ENCODE measurements at regions not wholly inside any gene's neighbourhood (a gene's known extent, or its start where the extent isn't known, plus 50 kb on each side); places are given as distances from the start of the nearest gene placed in this dataset.
A peak's percentile ranks its signal among the peaks of the same experiment; 100 is the strongest.

- no peak overlapping the region for H3K4me3 ChIP-seq (ENCODE audit: low read depth, low read length)
- ATAC-seq (ENCODE audit: low read depth in 2 of 2) (no peak), DNase-seq (no peak)
- H3K4me3 Mint-ChIP-seq: no peak overlapping the region
- no peaks in the 10 kb centered on the region for H3K9me3 ChIP-seq (ENCODE audit: control insufficient read depth in 2 of 2, low read length in 2 of 2)
- no peaks in the 10 kb centered on the region for H3K36me3 Mint-ChIP-seq
- no peak overlapping the region for H3K27ac Mint-ChIP-seq
- no peaks in the 10 kb centered on the region for H3K27me3 Mint-ChIP-seq
- no peak overlapping the region for H3K27ac ChIP-seq (ENCODE audit: insufficient read depth, low read length, poor library complexity, severe bottlenecking)
- peaks cover 0 to 4% (median 0%) of the 10 kb centered on the region in 7 donors for H3K9me3 Mint-ChIP-seq
- H3K36me3 ChIP-seq (ENCODE audit: control insufficient read depth, insufficient read depth, low read length): no peaks in the 10 kb centered on the region
- H3K4me1 ChIP-seq (ENCODE audit: control insufficient read depth, insufficient read depth, low read length, poor library complexity, severe bottlenecking): no peaks in the 10 kb centered on the region
- no peaks in the 10 kb centered on the region for H3K27me3 ChIP-seq (ENCODE audit: control insufficient read depth, insufficient read depth, low read length)
- peaks cover 9 to 31% (median 10%) of the 10 kb centered on the region in 4 donors for H3K4me1 Mint-ChIP-seq
These were observed 50.3 kb upstream of the TMC1 start for GRCh38 chr9:72471096-72471495.

- DNase-seq (peak in 1 of 3 donors; percentile 11), ATAC-seq (ENCODE audit: low read depth in 2 of 2) (no peak)
- H3K36me3 ChIP-seq (ENCODE audit: control insufficient read depth, insufficient read depth, low read length): no peaks in the 10 kb centered on the region
- Mint-ChIP-seq H3K36me3 (no peaks in the 10 kb centered on the region), H3K27ac (no peak overlapping the region), H3K4me3 (no peak overlapping the region), H3K9me3 (peaks cover 0 to 4% (median 0%) of the 10 kb centered on the region in 7 donors), H3K27me3 (no peaks in the 10 kb centered on the region), H3K4me1 (peaks cover 1 to 14% (median 3%) of the 10 kb centered on the region in 4 donors)
- H3K4me3 ChIP-seq (ENCODE audit: low read depth, low read length): no peak overlapping the region
- no peaks in the 10 kb centered on the region for H3K9me3 ChIP-seq (ENCODE audit: control insufficient read depth in 2 of 2, low read length in 2 of 2)
- H3K27me3 ChIP-seq (ENCODE audit: control insufficient read depth, insufficient read depth, low read length): no peaks in the 10 kb centered on the region
- H3K4me1 ChIP-seq (ENCODE audit: control insufficient read depth, insufficient read depth, low read length, poor library complexity, severe bottlenecking): no peaks in the 10 kb centered on the region
- no peak overlapping the region for H3K27ac ChIP-seq (ENCODE audit: insufficient read depth, low read length, poor library complexity, severe bottlenecking)
These were observed 53.4 kb upstream of the TMC1 start for GRCh38 chr9:72467766-72468738.

DNA sequence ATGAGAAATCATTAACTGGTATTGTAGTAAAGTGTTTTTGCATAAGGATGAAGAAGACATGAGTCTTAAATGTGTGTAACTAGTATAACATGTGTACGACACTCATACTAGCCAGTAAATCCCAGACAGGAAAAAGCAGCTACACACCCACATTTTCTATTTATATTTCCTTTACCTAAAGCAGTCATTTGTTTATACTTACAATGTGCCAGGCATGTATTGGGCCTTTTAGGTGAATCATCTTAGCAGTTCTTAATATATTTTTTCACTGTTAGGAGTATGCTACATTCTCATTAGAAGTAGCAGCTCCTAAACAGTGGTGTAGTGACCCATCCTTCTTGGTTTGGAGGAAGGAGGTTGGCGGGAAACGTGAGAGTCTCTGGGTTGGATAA, 55.8 kb upstream of the TMC1 start:
- no peaks in the 10 kb centered on the region for H3K27me3 Mint-ChIP-seq
- no peak overlapping the region for H3K27ac Mint-ChIP-seq
- H3K27me3 ChIP-seq (ENCODE audit: control insufficient read depth, insufficient read depth, low read length): no peaks in the 10 kb centered on the region
- H3K4me3 ChIP-seq (ENCODE audit: low read depth, low read length): no peak overlapping the region
- H3K4me1 ChIP-seq (ENCODE audit: control insufficient read depth, insufficient read depth, low read length, poor library complexity, severe bottlenecking): no peaks in the 10 kb centered on the region
- H3K9me3 ChIP-seq (ENCODE audit: control insufficient read depth in 2 of 2, low read length in 2 of 2): no peaks in the 10 kb centered on the region
- DNase-seq (no peak), ATAC-seq (ENCODE audit: low read depth in 2 of 2) (no peak)
- no peaks in the 10 kb centered on the region for H3K9me3 Mint-ChIP-seq
- H3K36me3 Mint-ChIP-seq: no peaks in the 10 kb centered on the region
- no peaks in the 10 kb centered on the region for H3K36me3 ChIP-seq (ENCODE audit: control insufficient read depth, insufficient read depth, low read length)
- H3K27ac ChIP-seq (ENCODE audit: insufficient read depth, low read length, poor library complexity, severe bottlenecking): no peak overlapping the region
- H3K4me1 Mint-ChIP-seq: peaks cover 0 to 3% (median 0%) of the 10 kb centered on the region in 4 donors
- no peak overlapping the region for H3K4me3 Mint-ChIP-seq

DNA sequence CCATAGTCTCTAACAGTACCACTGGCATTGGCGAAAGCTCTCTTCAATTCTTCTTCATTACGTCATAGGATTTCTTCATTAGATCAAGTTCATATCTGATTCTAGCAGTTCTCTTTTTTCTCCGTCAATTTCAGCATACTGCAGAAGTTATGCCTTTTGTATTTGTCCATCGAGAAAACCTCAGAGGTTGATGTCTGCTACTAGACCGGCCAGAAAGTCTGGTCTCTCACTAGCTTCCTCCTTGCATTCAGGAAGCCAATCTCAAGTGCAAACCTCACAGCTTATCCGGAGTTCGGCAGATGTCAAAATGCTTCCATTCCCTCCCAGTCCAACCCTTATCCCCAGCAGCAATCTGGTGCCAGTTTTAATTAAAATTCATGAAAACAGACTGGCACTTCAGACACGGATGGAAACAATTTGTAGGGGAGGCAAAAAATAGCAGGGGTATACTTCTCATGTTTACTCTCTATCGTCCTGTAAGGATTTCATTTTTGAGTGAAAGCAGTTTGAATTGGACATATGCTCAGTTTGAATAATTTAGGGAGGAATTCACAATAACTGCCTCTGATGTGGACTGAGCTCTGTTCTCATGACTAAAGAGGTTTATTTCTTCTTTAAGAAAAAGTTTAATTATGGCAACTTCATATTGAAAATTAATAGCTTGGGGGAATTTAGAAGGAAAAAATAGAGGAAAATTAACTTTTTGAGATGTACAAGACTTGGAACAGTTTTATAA, 56.4 kb upstream of the TMC1 start:
- H3K27me3 Mint-ChIP-seq: no peaks in the 10 kb centered on the region
- H3K36me3 Mint-ChIP-seq: no peaks in the 10 kb centered on the region
- H3K4me3 Mint-ChIP-seq: no peak overlapping the region
- Histone ChIP-seq H3K4me1 (ENCODE audit: control insufficient read depth, insufficient read depth, low read length, poor library complexity, severe bottlenecking) (no peaks in the 10 kb centered on the region), H3K4me3 (ENCODE audit: low read depth, low read length) (no peak overlapping the region), H3K9me3 (ENCODE audit: control insufficient read depth in 2 of 2, low read length in 2 of 2) (no peaks in the 10 kb centered on the region), H3K27ac (ENCODE audit: insufficient read depth, low read length, poor library complexity, severe bottlenecking) (no peak overlapping the region), H3K27me3 (ENCODE audit: control insufficient read depth, insufficient read depth, low read length) (no peaks in the 10 kb centered on the region), H3K36me3 (ENCODE audit: control insufficient read depth, insufficient read depth, low read length) (no peaks in the 10 kb centered on the region)
- H3K27ac Mint-ChIP-seq: no peak overlapping the region
- H3K4me1 Mint-ChIP-seq: peaks cover 0 to 3% (median 0%) of the 10 kb centered on the region in 4 donors
- DNase-seq: no peak
- no peaks in the 10 kb centered on the region for H3K9me3 Mint-ChIP-seq
- no peak for ATAC-seq (ENCODE audit: low read depth in 2 of 2)

DNA sequence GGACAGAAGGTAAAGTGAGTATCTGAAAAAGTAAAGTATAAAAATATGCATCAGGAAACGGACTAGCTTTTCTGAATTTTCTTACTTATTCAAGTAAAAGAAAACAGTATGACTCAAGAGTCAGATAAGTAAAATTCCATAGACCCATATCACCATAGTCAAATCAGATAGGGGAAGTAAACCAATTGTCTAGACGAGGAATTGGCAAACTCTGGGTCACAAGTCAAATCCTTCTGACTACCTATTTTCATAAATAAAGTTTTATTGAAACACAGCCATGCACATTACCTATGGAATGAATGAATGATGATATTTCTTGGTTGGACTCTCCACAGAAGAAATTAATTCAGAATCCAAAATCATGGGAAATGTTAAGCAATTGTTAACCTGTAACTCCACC, 59.1 kb upstream of the TMC1 start:
- Mint-ChIP-seq H3K4me3 (no peak overlapping the region), H3K27ac (no peak overlapping the region), H3K27me3 (no peaks in the 10 kb centered on the region), H3K36me3 (no peaks in the 10 kb centered on the region), H3K4me1 (peaks cover 12 to 17% (median 13%) of the 10 kb centered on the region in 4 donors), H3K9me3 (no peaks in the 10 kb centered on the region)
- Histone ChIP-seq H3K4me1 (ENCODE audit: control insufficient read depth, insufficient read depth, low read length, poor library complexity, severe bottlenecking) (no peaks in the 10 kb centered on the region), H3K27ac (ENCODE audit: insufficient read depth, low read length, poor library complexity, severe bottlenecking) (no peak overlapping the region), H3K27me3 (ENCODE audit: control insufficient read depth, insufficient read depth, low read length) (no peaks in the 10 kb centered on the region), H3K36me3 (ENCODE audit: control insufficient read depth, insufficient read depth, low read length) (no peaks in the 10 kb centered on the region), H3K4me3 (ENCODE audit: low read depth, low read length) (no peak overlapping the region), H3K9me3 (ENCODE audit: control insufficient read depth in 2 of 2, low read length in 2 of 2) (no peaks in the 10 kb centered on the region)
- DNase-seq: no peak
- no peak for ATAC-seq (ENCODE audit: low read depth in 2 of 2)

GRCh38 chr9:72460342-72461312, 60.8 kb upstream of the TMC1 start:
- no peak for DNase-seq
- Histone ChIP-seq H3K36me3 (ENCODE audit: control insufficient read depth, insufficient read depth, low read length) (no peaks in the 10 kb centered on the region), H3K4me1 (ENCODE audit: control insufficient read depth, insufficient read depth, low read length, poor library complexity, severe bottlenecking) (no peaks in the 10 kb centered on the region), H3K27me3 (ENCODE audit: control insufficient read depth, insufficient read depth, low read length) (no peaks in the 10 kb centered on the region), H3K4me3 (ENCODE audit: low read depth, low read length) (no peak overlapping the region), H3K27ac (ENCODE audit: insufficient read depth, low read length, poor library complexity, severe bottlenecking) (no peak overlapping the region), H3K9me3 (ENCODE audit: control insufficient read depth in 2 of 2, low read length in 2 of 2) (no peaks in the 10 kb centered on the region)
- Mint-ChIP-seq H3K36me3 (no peaks in the 10 kb centered on the region), H3K4me1 (peaks cover 12 to 17% (median 13%) of the 10 kb centered on the region in 4 donors), H3K27me3 (no peaks in the 10 kb centered on the region), H3K27ac (no peak overlapping the region), H3K9me3 (no peaks in the 10 kb centered on the region), H3K4me3 (no peak overlapping the region)
- ATAC-seq (ENCODE audit: low read depth in 2 of 2): no peak

DNA sequence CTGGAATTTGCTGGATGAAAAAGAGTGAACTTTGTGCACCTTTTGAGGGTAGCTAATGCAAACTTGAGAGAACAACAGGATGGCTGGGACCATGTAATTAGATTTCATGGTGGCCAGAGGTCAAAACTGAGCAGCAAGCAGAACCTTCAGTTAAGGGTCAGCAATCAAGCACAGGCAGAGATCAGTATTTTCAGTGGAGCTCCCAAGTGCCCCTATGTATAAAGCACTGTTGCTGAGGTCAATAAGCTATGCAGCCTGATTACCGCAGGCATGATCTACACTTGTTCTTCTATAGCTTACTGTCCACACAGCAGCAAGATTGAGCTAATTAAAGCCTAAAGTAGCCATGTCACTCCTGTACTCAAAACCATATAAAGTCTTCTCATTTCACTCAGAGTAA, 62.1 kb upstream of the TMC1 start:
- no peaks in the 10 kb centered on the region for H3K36me3 ChIP-seq (ENCODE audit: control insufficient read depth, insufficient read depth, low read length)
- no peaks in the 10 kb centered on the region for H3K9me3 Mint-ChIP-seq
- H3K9me3 ChIP-seq (ENCODE audit: control insufficient read depth in 2 of 2, low read length in 2 of 2): no peaks in the 10 kb centered on the region
- no peaks in the 10 kb centered on the region for H3K27me3 Mint-ChIP-seq
- no peak overlapping the region for H3K27ac ChIP-seq (ENCODE audit: insufficient read depth, low read length, poor library complexity, severe bottlenecking)
- H3K36me3 Mint-ChIP-seq: no peaks in the 10 kb centered on the region
- no peak overlapping the region for H3K4me3 Mint-ChIP-seq
- peaks cover 12 to 24% (median 13%) of the 10 kb centered on the region in 4 donors for H3K4me1 Mint-ChIP-seq
- no peak overlapping the region for H3K4me3 ChIP-seq (ENCODE audit: low read depth, low read length)
- ATAC-seq (ENCODE audit: low read depth in 2 of 2): no peak
- no peaks in the 10 kb centered on the region for H3K27me3 ChIP-seq (ENCODE audit: control insufficient read depth, insufficient read depth, low read length)
- H3K4me1 ChIP-seq (ENCODE audit: control insufficient read depth, insufficient read depth, low read length, poor library complexity, severe bottlenecking): no peaks in the 10 kb centered on the region
- DNase-seq: no peak
- no peak overlapping the region for H3K27ac Mint-ChIP-seq
